ENCODE measurements at regions not wholly inside any gene's neighbourhood (a gene's known extent, or its start where the extent isn't known, plus 50 kb on each side); places are given as distances from the start of the nearest gene placed in this dataset.

DNA sequence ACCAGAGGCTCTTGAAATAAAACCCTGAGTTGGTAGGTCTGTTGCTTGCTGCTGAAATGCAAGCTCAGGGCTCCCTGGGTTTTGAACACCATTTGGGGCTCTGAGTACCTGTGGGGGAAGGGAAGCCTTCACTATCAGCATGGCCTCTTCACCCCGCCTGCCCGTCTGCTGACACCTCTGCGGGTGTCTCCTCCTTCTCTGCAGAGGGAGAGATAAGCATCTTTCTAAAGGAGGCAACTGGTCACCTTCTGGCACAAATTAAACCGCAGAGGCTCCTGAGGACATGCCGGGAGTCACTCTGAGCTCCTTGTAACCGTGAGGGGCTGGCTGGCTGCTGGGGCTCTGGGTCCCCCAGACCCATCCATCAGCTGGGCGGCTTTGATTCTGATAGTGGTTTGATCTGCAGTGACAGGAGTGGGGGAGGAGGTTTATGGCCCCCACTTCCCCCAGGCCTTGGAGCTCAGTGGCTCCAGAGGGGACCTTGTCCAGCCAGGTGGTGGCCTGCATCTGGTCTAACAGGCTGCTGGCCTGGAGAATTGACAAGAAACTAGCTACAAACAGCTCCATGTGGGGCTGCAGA, 123.5 kb downstream of the IRF8 start:
- no peak overlapping the region for H3K4me3 ChIP-seq (ENCODE audit: low read depth, low read length)
- DNase-seq (ENCODE audit: low read depth): no peak
- TF ChIP-seq, protein P1, sequence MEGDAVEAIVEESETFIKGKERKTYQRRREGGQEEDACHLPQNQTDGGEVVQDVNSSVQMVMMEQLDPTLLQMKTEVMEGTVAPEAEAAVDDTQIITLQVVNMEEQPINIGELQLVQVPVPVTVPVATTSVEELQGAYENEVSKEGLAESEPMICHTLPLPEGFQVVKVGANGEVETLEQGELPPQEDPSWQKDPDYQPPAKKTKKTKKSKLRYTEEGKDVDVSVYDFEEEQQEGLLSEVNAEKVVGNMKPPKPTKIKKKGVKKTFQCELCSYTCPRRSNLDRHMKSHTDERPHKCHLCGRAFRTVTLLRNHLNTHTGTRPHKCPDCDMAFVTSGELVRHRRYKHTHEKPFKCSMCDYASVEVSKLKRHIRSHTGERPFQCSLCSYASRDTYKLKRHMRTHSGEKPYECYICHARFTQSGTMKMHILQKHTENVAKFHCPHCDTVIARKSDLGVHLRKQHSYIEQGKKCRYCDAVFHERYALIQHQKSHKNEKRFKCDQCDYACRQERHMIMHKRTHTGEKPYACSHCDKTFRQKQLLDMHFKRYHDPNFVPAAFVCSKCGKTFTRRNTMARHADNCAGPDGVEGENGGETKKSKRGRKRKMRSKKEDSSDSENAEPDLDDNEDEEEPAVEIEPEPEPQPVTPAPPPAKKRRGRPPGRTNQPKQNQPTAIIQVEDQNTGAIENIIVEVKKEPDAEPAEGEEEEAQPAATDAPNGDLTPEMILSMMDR (IDR thresholded peaks at IDR 0.05; ENCODE audit: low read depth, low read length, missing control alignments): no peak

DNA sequence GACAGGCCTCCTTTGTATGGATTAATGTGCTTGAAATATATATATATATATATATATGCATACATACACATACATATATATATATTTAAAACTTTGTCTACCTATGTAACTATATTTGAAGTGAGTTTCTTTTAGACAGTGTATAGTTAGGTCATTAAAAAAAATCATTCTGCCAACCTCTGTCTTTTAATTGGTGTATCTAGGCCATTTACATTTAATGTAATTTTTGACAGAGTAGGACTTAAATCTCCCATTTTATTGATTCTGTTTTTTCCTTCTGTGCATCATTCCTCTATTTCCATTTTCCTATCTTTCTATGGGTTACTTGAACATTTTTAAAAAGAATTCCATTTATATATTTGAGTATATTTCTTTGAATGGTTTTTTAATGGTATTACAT, 125.2 kb downstream of the IRF8 start:
- no peak overlapping the region for H3K4me3 ChIP-seq (ENCODE audit: low read depth, low read length)
- no peak for DNase-seq (ENCODE audit: low read depth)
- TF ChIP-seq, protein P1 (IDR thresholded peaks at IDR 0.05; ENCODE audit: low read depth, low read length, missing control alignments): no peak

DNA sequence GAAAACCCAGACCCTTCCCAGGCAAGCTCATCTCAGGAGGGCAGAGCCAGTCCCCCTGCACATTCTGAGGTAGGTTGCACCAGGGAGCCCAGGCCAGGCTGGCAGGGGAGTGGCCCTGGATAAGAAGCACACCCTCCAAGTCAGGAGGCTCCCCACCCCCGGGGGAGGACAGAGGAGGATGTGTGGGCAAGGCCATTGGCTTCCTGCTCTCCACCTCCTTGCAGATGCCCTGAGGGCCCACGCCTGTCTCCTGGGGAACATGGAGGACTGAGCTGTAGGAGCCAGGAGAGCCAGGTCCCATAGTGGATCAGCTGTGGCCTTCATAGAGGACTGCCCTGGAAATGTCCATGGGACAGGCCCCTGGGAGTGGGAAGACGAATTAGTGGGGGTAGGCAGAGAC, 126.7 kb downstream of the IRF8 start:
- TF ChIP-seq, protein P1 (IDR thresholded peaks at IDR 0.05; ENCODE audit: low read depth, low read length, missing control alignments): no peak
- H3K4me3 ChIP-seq (ENCODE audit: low read depth, low read length): no peak overlapping the region

DNA sequence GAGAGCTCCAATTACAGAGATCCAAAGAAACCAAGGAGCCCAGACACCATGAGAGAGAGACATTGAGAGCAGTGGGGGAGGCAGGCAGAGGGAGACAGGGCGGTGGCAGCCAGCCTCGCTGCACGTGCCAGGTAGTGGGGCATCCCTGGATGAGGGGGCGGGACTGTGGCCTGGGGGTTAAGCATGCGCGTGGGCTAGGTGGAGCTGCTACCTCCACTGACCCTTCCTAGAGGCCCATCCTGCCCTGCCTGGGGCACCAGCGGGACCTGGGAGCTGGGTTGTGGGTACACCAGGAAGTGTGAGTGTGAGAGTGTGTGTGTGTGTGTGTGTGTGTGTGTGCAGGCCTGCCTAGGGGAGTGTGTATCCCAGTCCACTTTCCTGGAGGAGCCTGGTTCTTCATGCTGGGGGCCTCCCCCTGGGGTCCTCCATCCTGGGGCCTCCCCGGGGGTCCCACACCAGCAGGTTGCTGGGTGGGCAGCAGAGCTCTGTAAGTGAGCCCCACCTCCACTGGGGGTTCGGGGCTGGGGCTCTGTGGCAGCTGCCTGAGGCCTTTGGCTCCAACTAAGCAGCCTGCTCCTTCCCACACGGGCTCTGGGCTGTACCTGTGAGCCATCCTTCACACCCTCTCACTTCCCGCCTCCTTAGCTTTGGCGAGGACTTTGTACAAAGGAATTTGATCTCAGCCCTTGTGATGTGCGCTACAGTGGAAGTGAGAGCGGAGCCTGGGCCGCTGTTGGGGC, 127.4 kb downstream of the IRF8 start:
- H3K4me3 ChIP-seq (ENCODE audit: low read depth, low read length): no peak overlapping the region
- DNase-seq (ENCODE audit: low read depth): no peak
- TF ChIP-seq, protein P1 (IDR thresholded peaks at IDR 0.05; ENCODE audit: low read depth, low read length, missing control alignments): no peak

More for the DNA sequence above, 126.7 kb downstream of the IRF8 start:
- DNase-seq (ENCODE audit: low read depth): no peak

DNA sequence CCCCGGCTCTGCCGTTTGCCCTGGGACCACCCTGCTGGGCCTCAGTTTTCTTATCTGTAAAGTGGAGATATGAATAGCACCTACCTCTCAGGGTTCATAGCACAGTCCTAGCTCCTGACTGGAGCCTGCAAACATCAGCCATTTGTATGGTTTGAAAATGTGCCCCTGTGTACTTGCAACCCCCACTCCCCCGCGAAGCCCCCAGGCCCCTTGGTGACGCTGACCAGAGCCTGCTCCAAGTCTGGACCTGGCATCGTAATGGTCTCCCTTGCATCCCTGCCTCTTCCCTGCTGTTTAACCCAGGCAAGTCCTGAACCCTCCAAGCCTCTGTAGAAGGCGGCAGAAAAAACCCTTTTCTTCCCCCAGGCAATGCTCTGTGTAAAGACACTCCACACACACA, 128.0 kb downstream of the IRF8 start:
- DNase-seq (ENCODE audit: low read depth): no peak
- no peak overlapping the region for H3K4me3 ChIP-seq (ENCODE audit: low read depth, low read length)
- TF ChIP-seq, protein P1 (IDR thresholded peaks at IDR 0.05; ENCODE audit: low read depth, low read length, missing control alignments): no peak

DNA sequence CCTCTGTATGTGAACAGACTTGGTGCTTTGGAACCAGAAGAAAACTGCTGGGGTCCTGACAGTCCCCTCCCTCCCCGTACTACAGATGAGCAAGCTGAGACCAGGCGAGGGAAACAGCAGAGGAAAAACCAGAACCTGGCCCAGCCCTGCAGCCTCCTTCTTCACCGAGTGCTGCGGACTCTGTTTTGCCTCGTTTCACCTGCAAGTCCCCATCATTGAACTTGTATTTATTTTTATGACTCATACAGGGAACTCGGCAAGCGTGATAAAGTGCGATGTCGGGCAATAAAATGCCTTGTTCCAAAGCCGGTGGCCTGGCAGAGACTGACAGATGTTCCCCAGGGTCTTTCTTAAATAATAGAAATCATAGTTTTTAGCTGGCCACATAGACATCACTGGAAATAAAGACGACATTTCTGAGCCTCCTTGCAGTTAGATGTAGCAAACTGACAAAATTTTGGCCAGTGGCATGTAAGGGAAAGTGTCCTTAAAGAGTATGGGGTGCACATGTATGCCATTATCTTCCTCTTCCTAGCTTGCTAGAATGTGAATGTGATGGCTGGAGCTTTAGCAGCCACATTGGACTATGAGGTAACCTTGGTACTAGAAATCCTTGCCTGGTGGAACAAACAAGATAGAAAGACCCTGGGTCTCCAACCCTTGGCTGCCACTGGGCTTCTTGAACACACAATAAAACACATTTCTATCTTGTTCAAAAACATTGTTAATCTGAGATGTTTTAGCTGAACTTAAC, 128.6 kb downstream of the IRF8 start:
- H3K4me3 ChIP-seq (ENCODE audit: low read depth, low read length): no peak overlapping the region
- no peak for DNase-seq (ENCODE audit: low read depth)
- TF ChIP-seq, protein P1 (IDR thresholded peaks at IDR 0.05; ENCODE audit: low read depth, low read length, missing control alignments): no peak

Data from GM12864 (cell line).